ENCODE measurements at regions not wholly inside any gene's neighbourhood (a gene's known extent, or its start where the extent isn't known, plus 50 kb on each side); places are given as distances from the start of the nearest gene placed in this dataset.
"Not testable (repeated sequence)": the region's sequence is repeated elsewhere in the genome, so short reads cannot be mapped to it uniquely, and the experiment has no call there.

GRCh38 chr16:59527206-59527997 is 793.3 kb upstream of the GOT2 start:
- DNase-seq (ENCODE audit: low spot score): no peak

GRCh38 chr16:59522826-59523225 is 788.7 kb upstream of the GOT2 start:
- DNase-seq (ENCODE audit: low spot score): no peak

GRCh38 chr16:59518721-59519120 is 784.6 kb upstream of the GOT2 start:
- not testable (repeated sequence) for DNase-seq (ENCODE audit: low spot score)

GRCh38 chr16:59514651-59515050 is 780.5 kb upstream of the GOT2 start:
- DNase-seq (ENCODE audit: low spot score): no peak

- no peak for DNase-seq (ENCODE audit: low spot score)
Measured at GRCh38 chr16:59510008-59510424, 775.9 kb upstream of the GOT2 start.

- no peak for DNase-seq (ENCODE audit: low spot score)
Measured at GRCh38 chr16:59500601-59501000, 766.5 kb upstream of the GOT2 start.

- DNase-seq (ENCODE audit: low spot score): no peak
Measured at GRCh38 chr16:59487067-59487466, 753.0 kb upstream of the GOT2 start.

- DNase-seq (ENCODE audit: low spot score): no peak
Measured at GRCh38 chr16:59484833-59485516, 750.9 kb upstream of the GOT2 start.

GRCh38 chr16:59478838-59479237 is 744.7 kb upstream of the GOT2 start:
- no peak for DNase-seq (ENCODE audit: low spot score)

- DNase-seq (ENCODE audit: low spot score): no peak
Measured at GRCh38 chr16:59470556-59470955, 736.4 kb upstream of the GOT2 start.

GRCh38 chr16:59469266-59469665 is 735.1 kb upstream of the GOT2 start:
- DNase-seq (ENCODE audit: low spot score): no peak

- no peak for DNase-seq (ENCODE audit: low spot score)
Measured at GRCh38 chr16:59463776-59464175, 729.7 kb upstream of the GOT2 start.

- DNase-seq (ENCODE audit: low spot score): no peak
Measured at GRCh38 chr16:59459806-59460205, 725.7 kb upstream of the GOT2 start.

- DNase-seq (ENCODE audit: low spot score): no peak
Measured at GRCh38 chr16:59455497-59455896, 721.4 kb upstream of the GOT2 start.

- not testable (repeated sequence) for DNase-seq (ENCODE audit: low spot score)
Measured at GRCh38 chr16:59450513-59450912, 716.4 kb upstream of the GOT2 start.

GRCh38 chr16:59440502-59440901 is 706.4 kb upstream of the GOT2 start:
- no peak for DNase-seq (ENCODE audit: low spot score)

- no peak for DNase-seq (ENCODE audit: low spot score)
Measured at GRCh38 chr16:59432896-59433295, 698.8 kb upstream of the GOT2 start.

GRCh38 chr16:59432276-59432675 is 698.2 kb upstream of the GOT2 start:
- DNase-seq (ENCODE audit: low spot score): no peak

- no peak for DNase-seq (ENCODE audit: low spot score)
Measured at GRCh38 chr16:59424714-59425273, 690.7 kb upstream of the GOT2 start.

GRCh38 chr16:59411961-59412841 is 678.1 kb upstream of the GOT2 start:
- DNase-seq (ENCODE audit: low spot score): no peak

- no peak for DNase-seq (ENCODE audit: low spot score)
Measured at GRCh38 chr16:59410451-59410850, 676.3 kb upstream of the GOT2 start.

GRCh38 chr16:59405802-59406201 is 671.7 kb upstream of the GOT2 start:
- no peak for DNase-seq (ENCODE audit: low spot score)

Data from ecto neural progenitor cell (in vitro differentiated cells).